Left lobe of liver (tissue), 2 donors: ENCODE measurements at regions not wholly inside any gene's neighbourhood (a gene's known extent, or its start where the extent isn't known, plus 50 kb on each side); places are given as distances from the start of the nearest gene placed in this dataset.
"Not testable (repeated sequence)": the region's sequence is repeated elsewhere in the genome, so short reads cannot be mapped to it uniquely, and the experiment has no call there.

ENCODE experiments used
- ATAC-seq: fragments of 200-7000 bp; cut with Tn5 transposase; one replicate; pipeline ENCODE4 v1.9.1; 2020; ENCODE audit warnings: mild to moderate bottlenecking, moderate library complexity
- DNase-seq: peaks from one replicate; pipeline ENCODE4 v3.0.0-alpha.2; 2020; ENCODE audit warnings: low spot score
- donor health status: DM: no; HTN: no; CAD: no; lungs with moderate emphysema.
- donor health status: DM: no; HTN: yes; CAD: no.

DNA sequence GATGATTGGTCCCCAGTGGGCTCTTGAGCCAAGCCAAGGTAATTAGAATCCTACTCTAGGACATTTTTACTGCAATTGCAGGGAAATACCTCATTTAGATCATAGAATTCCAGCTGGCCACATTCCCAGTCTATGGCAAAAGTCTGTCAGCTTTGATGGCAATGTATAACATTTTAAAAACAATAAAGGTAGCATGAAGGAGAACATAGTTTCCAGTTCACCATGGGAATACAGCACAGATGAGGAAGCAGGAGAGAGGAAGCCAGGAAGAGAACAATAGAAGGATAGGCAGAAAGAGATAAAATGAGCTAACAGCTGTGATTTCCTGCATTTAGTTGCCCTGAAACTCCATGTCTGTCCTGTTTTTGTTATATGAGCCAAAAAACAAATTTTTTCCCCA lies 897.3 kb upstream of the DDX18 start:
- DNase-seq (no peak), ATAC-seq (no peak)

DNA sequence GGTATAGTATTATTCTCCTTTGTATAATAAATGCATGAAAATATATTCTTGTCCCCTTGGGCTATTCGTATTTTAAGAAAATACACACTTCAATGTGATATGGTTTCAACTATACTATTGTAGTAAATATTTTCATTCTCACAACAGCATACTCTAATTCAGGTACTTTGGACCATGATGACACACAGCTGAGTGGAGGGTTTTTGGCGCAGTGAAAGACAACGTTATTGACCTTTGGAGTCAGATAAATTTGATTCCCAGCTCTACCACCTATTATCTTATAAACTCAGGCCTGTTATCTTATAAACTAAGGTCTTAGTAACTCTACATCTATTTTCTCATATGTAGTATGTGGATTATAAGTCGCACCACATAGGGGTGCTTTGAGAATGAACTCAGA lies 895.9 kb upstream of the DDX18 start:
- DNase-seq (no peak), ATAC-seq (no peak)

DNA sequence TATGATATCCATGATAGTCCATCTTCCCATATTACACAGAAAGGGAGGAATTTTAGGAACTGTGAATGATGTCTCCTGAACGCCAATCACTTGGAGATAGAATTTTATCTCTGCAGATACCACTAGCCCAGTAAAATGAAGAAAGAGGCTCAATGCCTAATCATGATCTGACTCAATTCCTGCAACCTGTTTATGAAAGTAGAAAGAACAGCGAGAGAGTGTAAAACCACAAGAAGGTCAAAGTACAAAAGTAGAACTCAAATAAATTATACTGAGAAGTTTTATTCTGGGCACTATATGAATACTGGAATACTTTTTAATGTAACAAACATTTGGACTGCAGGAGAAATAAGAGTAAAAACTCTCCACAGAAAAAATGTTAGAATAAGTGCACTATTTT lies 892.1 kb upstream of the DDX18 start:
- DNase-seq, result no peak
- no peak for ATAC-seq

DNA sequence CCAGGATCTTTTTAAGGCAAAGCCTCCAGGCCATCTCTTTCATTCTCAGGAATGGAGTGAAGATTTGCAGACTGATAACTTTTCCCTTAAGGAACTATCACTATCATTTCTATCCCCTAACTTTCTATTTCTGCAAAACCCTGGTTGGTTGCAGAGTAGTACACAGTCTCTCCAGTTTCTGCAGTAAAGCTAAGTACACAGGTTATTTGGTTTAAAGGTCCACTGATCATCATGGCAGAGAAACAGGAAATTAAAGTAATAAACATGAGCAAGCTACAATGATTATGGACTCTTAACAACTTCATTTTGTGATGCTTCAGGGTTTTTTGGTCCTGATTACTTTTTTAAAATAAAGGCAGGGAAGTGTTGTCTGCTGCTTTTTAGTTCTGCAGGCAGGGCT lies 890.0 kb upstream of the DDX18 start:
- DNase-seq (no peak), ATAC-seq (no peak)

DNA sequence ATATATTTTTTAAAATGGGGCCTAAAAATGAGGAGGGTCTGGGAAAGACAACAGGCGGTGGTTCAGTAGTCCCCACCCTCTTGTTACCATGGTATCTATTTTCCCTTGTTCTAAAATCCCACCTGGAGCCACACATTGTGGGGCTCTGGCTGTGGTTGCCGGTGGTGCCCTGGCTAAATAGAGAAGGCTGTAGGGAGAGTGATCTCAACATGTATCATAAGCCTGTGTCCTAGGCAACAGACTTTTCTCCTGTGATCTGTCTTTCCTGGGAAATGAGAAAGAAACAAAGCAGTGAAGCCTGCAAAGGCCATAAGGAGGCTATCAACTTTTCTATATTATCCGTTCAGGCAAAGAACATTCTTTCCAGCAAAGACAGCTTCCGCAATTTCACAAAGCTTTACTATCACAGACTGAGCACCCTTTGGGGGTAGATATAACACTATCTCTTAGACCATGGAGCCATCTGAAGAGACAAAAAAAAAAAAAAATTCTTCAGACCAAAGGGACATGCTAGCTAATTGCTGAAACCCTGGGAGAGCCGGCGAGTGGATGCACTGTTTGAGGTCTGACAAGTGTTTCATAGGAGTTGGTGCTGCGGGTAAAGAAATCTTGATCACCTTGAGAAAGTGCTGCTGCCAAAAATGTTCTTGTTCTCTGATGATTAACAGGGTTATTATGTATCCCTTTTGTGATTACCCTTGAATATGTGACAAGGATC lies 879.2 kb upstream of the DDX18 start:
- ATAC-seq (no peak), DNase-seq (no peak)

DNA sequence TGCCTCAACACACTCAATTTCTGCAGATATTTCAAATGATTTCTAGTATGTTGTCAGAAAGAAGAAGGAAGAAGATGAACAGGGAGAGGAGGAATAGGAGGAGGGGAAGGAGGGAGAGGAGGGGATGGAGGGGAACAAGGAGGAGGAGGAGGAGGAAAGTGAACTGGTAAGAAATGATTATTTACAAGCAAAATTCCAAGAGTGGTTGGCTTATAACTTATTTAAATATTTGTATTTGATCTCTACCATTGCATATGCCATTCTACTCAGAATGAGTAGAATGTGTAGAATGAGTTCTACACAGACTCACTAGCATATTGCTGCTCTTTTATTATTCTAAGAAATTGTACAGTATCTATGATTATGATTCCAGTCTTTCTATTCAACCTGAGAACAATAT lies 866.2 kb upstream of the DDX18 start:
- no peak for DNase-seq
- ATAC-seq, result no peak

DNA sequence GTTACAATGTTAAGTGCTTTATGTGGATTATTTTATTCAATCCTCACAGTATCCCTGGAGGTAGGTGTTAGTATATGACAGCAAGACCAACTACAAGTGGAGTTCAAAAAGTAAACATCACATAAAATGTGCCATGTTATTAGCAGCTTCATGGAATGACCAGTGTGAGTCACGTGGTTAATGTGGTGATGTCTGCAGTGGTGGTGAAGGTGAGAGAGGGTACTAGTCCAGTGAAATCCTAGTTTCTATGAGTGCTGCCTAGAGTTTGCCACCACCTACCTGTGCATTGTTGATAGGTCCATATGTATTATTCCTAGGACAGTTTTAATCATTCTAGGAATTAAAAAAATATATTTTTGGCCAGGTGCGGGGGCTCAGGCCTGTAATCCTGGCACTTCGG lies 865.2 kb upstream of the DDX18 start:
- no peak for ATAC-seq
- DNase-seq, result no peak

DNA sequence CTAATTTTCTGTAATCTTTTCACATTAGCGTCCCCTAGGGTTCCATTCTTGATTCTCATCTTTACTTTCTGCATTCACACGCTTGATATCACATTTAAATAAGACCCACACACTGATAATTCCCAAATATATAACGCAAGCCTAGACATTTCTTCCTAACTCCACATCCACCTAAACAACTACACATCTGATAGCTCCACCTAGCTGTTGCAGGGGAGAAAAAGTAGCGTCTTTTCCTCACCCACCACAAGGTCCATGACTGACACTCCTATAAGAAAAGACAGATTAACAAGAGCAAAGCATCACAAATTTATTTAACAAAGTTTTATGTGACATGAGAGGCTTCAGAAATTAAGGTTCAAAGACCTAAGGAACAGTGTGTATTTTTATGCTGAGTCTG lies 862.2 kb upstream of the DDX18 start:
- ATAC-seq, result no peak

DNA sequence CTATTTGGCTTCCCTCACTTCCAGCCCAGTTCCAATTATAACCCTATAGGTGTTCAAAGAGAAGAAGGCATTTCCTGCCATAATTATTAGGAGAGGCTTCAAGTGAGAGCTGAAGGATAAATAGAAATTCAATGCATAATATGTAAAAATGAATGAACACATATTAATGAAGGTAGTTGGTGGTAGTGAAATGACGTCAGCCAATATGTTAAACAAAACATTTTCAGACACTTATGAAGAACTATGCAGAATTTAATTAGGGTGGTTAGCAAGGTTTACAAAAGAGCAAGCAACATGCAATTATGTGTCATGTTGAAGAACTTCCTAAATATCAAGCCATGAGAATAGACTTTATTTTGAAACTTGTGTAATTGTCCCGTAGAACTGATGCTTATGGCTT lies 858.8 kb upstream of the DDX18 start:
- DNase-seq (no peak), ATAC-seq (no peak)

More for the DNA sequence above, 862.2 kb upstream of the DDX18 start:
- DNase-seq, result no peak

DNA sequence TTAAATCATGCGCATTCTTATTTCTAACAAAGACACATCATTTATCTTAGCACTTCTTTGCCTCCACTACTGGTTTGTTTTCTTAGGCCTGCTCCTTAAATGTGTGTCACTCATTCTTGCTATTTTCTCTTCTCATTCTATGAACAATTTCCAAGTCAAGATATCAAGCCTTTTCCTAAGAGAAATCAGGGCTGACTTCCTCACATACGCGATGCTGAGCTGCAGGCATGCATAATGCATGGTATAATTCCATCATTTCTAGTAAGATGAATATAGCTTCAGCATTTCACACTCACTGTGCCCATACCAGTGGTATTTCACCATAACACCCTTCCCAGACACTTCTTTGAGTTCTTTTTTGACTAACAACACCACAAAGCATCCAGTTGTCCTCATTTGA lies 838.9 kb upstream of the DDX18 start:
- no peak for ATAC-seq
- DNase-seq, result no peak

DNA sequence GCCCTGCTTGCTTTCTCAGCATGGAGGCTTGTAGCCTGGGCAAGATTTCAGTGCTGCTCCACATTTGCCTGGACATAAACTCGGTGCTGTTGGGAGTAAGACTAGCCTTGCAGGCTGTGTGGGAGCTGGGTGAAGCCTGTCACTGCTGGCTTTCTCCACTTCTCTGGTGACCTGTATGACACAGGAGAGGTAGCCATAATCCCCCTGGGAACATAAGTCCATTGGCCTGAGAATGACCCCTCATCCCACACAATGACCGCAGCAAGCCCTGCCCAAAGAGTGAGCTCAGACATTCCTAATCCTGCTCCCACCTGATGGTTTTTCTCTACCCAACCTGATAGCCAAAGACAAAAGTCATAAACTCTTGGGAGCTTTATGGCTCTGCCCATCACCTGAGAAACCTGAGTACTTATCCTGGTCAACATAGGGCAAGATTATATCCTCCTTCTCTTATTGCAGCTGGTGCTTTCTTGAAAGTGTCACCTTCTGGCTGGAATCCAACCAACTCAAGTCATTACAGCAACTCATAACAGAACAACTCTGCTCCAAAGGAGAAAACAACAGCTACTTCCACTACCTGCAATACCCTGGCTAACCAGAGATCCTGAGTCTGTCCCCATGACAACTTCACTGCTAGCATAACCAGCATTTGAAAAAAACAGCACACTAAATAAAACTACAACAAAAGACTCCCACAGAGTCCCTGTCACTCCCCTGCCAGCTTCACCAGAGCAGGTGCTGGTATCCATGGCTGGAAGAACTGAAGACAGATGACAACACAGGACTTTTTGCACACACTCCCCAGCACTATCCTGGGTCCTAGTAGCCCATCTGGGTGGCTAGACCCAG lies 834.4 kb upstream of the DDX18 start:
- ATAC-seq (no peak), DNase-seq (no peak)

DNA sequence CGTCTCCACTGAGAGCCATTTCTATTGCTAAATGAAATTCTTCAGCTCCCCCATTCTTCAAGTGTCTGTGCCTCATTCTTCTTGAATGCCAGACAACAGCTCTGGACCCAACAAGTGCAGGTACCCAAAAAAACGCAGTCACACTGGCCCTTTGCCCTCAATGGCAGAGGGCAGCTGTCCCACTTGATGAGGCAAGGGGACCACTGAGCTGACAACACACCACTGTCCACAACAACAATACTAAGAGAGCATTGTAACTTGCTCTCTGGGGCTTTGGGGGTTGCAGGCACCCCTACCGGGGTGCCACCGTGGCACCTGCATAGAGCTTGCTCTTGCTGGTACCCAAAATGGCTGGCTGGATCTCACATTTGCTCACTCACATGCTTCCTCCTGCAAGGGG lies 827.0 kb upstream of the DDX18 start:
- ATAC-seq (no peak), DNase-seq (no peak)

DNA sequence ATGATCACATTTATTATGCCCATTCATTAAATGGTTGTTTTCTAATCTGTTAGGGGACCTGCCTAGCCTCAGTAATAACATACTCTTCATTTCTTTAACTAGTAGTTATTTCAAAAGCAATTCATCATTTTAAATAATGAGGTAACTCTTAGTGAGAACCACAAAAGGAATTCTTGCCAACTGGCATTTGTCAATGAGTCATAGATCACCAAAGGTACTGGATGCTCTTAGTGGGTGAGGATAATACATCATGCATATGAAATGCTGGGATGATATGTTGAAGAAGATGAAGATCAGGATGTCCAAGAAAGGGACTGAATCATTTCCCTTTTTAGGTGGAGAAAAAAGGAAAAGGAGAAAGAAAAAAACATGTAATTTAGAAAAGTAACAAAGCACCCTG lies 826.2 kb upstream of the DDX18 start:
- DNase-seq (no peak), ATAC-seq (no peak)

DNA sequence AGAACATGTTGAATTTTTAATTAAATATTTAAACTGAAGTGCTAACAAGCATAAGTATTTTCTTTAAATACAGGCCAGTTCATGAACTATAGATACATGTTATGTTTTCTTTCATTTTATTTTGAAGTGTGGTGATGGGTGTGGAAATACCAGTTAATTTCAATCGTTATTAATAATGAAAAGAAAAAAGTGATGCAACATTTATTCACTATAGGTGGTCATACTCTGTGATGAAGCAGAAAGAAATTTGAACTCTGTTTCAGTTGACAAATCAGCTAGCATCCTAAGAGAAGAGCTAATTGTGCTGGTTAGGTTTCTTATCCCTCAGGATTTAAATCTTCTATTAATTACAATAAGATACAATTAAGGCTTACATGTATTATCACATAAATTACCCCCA lies 795.1 kb upstream of the DDX18 start:
- DNase-seq, result no peak
- no peak for ATAC-seq

DNA sequence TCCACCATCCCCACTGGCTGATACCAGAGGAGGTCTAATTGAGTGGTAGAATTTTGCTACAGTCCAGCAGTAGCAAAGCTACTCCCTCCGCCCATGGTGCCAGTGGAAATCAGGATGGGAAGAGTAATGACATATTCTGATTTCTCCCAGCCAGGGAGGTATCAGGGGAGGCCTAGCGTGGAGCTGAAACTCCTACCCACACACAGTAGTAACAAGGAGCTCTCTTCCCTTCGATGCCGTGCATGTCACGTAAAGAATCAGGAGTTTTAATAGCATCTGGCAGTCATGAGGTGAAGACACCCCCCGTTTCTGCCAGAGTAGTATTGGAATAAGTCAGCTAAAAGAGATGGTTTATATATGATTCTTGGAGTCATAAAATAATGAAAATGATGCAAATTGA lies 786.8 kb upstream of the DDX18 start:
- no peak for DNase-seq
- no peak for ATAC-seq

DNA sequence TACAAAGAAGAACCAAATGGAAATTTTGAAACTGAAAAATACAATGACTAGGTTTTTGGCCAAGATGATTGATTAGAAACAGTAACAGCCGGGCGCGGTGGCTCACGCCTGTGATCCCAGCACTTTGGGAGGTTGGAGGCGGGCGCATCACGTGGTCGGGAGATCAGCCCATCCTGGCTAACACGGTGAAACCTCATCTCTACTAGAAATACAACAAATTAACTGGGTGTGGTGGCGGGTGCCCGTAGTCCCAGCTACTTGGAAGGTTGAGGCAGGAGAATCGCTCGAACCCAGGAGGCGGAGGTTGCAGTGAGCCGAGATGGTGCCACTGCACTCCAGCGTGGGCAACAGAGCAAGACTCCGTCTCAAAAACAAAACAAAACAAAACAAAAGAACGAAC lies 785.8 kb upstream of the DDX18 start:
- not testable (repeated sequence) for ATAC-seq, DNase-seq

DNA sequence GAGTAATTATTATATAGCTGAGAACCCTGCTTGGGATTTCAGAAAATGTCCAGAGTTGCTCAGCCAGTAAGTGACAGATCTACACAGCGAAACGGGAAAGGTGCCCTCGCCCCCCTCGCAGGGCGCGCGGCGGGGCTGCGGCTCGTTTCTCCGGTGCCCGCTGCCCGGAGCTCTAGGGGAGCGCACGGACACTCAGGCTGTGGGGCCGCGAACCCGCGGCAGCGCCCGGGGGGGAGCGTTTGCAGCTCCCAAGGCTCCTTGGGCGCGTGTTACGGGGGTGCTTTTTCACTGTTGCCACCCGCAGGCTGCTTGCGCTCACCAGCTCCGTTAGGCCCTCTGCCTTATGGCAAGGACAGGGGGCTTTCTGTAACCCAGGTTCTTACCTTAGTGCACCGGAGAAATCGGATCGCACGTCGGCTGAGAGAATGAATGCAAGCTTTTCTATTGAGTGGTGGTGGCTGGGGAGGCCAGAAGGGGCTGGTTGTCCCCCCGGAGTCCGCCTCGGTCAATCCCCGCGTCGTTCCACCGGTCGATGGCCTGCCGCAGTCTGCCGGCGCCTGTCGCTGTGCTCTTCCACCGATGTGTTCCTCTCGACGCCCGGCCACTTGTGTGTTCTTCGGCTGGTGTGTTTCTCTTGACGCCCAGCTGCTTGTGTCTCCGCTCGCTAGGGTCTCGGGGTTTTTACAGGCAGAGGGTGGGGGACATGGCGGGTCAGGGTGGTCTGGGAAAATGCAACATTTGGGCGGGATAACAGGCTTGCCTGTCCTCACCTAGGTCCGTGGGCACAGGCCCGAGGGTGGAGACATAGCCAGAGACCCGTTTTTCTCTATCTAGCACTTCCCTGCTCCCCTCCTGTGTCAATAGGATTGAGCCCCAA lies 758.8 kb upstream of the DDX18 start:
- DNase-seq (no peak), ATAC-seq (no peak)

DNA sequence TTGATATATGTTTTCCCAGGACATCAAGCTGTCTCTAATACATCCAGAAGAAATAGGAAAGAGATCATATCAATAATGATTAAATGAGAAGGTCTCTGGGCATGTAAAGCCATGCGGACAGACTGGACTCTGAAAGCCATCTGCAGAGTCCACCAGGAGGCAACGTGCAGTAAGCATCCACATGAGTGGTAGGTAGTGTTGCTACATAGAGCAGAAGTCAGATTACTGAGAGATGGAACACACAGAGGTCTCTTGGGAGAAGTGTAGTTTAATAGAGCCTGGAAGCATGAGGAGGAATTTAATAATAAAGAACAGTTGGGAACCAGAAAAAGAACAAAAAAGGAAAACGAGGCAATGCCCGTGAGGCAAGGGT lies 758.1 kb upstream of the DDX18 start:
- ATAC-seq (no peak), DNase-seq (no peak)

DNA sequence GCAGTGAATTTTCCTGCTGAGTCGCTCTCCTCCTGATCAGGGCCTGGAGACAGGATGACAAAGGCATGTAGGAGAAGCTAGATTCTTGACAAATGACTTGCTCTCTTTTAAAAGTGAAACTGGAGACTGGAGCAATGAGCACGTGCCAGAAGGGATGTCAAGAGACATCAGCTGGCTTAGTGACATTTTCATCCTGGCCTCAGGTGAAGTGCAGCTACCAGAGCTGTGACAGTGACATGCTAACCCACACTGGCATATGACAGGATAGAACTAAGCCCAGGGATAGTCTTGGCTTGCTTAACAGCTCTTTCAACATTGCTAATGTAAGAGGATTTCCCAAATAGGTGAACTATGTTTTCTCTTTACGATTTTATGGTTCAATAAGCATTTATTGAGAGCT lies 757.5 kb upstream of the DDX18 start:
- ATAC-seq, result no peak
- no peak for DNase-seq

DNA sequence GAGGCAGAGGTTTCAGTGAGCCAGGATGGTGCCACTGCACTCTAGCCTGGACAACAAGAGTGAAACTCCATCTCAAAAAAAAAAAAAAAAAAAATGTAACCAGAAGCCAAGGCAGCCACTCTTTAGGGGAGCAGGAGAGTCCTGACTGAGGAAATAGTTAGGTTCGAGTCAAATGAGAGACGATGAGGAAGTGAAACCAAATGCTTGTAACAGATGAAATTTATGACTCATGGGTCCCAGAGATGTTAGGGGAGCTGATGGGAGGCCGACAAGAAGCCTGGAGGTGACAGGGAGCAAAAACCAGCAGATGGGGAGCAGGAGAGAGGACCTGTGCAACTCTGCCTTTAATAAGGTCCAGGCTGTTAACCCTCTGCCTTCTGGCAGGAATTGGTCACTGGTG lies 756.1 kb upstream of the DDX18 start:
- ATAC-seq (no peak), DNase-seq (no peak)

DNA sequence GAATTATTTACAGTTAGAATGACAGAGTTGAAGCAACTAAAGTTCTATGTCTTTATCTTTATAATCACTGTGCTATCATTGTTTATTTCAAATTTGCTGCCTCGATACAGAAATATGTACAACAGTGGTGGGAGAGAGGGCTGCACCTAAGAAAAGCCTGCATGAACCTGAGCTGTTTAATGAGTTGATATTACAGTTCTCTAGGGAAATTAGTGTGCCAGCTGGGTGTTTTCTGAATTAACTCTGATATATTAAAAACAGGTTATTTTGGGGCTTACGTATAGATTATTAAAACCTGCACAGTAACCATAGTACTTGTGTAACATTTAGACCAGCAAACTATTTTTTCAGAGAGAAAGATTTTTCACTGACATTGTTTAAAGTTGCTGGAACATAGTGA lies 750.5 kb upstream of the DDX18 start:
- ATAC-seq, result no peak
- DNase-seq, result no peak

DNA sequence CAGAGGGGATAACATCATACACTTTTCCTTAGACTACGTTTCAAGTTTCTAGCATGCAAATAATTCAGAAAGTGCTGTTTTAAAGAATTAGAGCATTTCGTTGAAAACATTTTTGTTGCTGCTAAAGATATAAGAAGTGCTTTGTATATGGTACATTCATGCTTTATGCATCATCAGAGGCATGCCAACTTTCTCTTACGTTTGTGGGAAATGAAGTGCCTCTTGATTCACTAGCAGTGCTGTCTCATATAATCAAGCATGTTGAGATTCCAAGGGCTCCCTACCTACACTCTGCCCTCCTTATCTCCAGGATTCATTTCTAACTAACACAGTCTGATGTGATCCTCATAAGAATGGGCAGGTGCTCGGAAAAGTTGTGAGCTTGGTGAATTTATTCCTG lies 748.6 kb upstream of the DDX18 start:
- DNase-seq (no peak), ATAC-seq (no peak)
